H9 (cell line): ENCODE measurements at regions not wholly inside any gene's neighbourhood (a gene's known extent, or its start where the extent isn't known, plus 50 kb on each side); places are given as distances from the start of the nearest gene placed in this dataset.

Experiments
- DNase-seq: peaks from one replicate; pipeline ENCODE4 v3.0.0-alpha.2; 2017
- H2AFZ ChIP-seq: one replicate; pipeline ENCODE4 v1.6.1; 2013; ENCODE audit warnings: mild to moderate bottlenecking, low read length, control low read depth, moderate library complexity
- H2AK5ac ChIP-seq: 2 replicates; pipeline ENCODE4 v1.6.1; 2013; ENCODE audit warnings: low read length, control low read depth, mixed read lengths; ENCODE audit not compliant: insufficient read length
- H2BK120ac ChIP-seq: one replicate; pipeline ENCODE4 v1.6.1; 2013; ENCODE audit warnings: low read depth, mild to moderate bottlenecking, low read length, control low read depth, inconsistent platforms; ENCODE audit not compliant: poor library complexity, severe bottlenecking
- H2BK12ac ChIP-seq: 2 replicates; pipeline ENCODE4 v1.6.1; 2013; ENCODE audit warnings: low read length, control low read depth, mixed read lengths, low read depth; ENCODE audit not compliant: insufficient read length
- H2BK15ac ChIP-seq: 2 replicates; pipeline ENCODE4 v1.6.1; 2013; ENCODE audit warnings: low read depth, low read length, control low read depth
- H2BK20ac ChIP-seq: one replicate; pipeline ENCODE4 v1.6.1; 2013; ENCODE audit warnings: low read depth, mild to moderate bottlenecking, low read length, control low read depth, inconsistent platforms; ENCODE audit not compliant: poor library complexity, severe bottlenecking
- H2BK5ac ChIP-seq: 2 replicates; pipeline ENCODE4 v1.6.1; 2013; ENCODE audit warnings: low read length, control low read depth, mixed read lengths; ENCODE audit not compliant: insufficient read length
- H3K14ac ChIP-seq: 2 replicates; pipeline ENCODE4 v1.6.1; 2013; ENCODE audit warnings: low read length, control low read depth; ENCODE audit not compliant: insufficient read depth
- H3K18ac ChIP-seq: 2 replicates; pipeline ENCODE4 v1.6.1; 2013; ENCODE audit warnings: low read depth, mild to moderate bottlenecking, mixed read lengths, low read length, control low read depth; ENCODE audit not compliant: insufficient read length
- H3K23ac ChIP-seq: 2 replicates; pipeline ENCODE4 v1.6.1; 2013; ENCODE audit warnings: low read length, control low read depth, mixed read lengths, low read depth; ENCODE audit not compliant: insufficient read length
- H3K23me2 ChIP-seq: 2 replicates; pipeline ENCODE4 v1.6.1; 2013; ENCODE audit warnings: low read depth, mild to moderate bottlenecking, mixed read lengths, low read length, control low read depth; ENCODE audit not compliant: insufficient read length, poor library complexity, severe bottlenecking
- H3K27ac ChIP-seq: 2 replicates; pipeline ENCODE4 v1.5.1; 2013; ENCODE audit warnings: low read length, control low read depth, mixed read lengths, low read depth; ENCODE audit not compliant: insufficient read length
- H3K27me3 ChIP-seq: 2 replicates; pipeline ENCODE4 v1.6.1; 2013; ENCODE audit warnings: low read length, control low read depth, inconsistent platforms; ENCODE audit not compliant: insufficient read depth
- H3K4ac ChIP-seq: 2 replicates; pipeline ENCODE4 v1.6.1; 2013; ENCODE audit warnings: low read depth, mild to moderate bottlenecking, control low read depth, inconsistent platforms, low read length, moderate library complexity
- H3K4me1 ChIP-seq: 2 replicates; pipeline ENCODE4 v1.6.1; 2013; ENCODE audit warnings: low read length, control low read depth, inconsistent platforms; ENCODE audit not compliant: insufficient read depth
- H3K4me2 ChIP-seq: 2 replicates; pipeline ENCODE4 v1.6.1; 2013; ENCODE audit warnings: low read length, control low read depth, mixed read lengths; ENCODE audit not compliant: insufficient read length, insufficient read depth
- H3K56ac ChIP-seq: 2 replicates; pipeline ENCODE4 v1.6.1; 2013; ENCODE audit warnings: low read depth, mild to moderate bottlenecking, mixed read lengths, low read length, control low read depth; ENCODE audit not compliant: insufficient read length
- H3K79me1 ChIP-seq: 2 replicates; pipeline ENCODE4 v1.6.1; 2013; ENCODE audit warnings: low read depth, mild to moderate bottlenecking, moderate library complexity, low read length, control low read depth, inconsistent platforms; ENCODE audit not compliant: insufficient read depth, poor library complexity, severe bottlenecking
- H3K79me2 ChIP-seq: 2 replicates; pipeline ENCODE4 v1.6.1; 2013; ENCODE audit warnings: low read length, control low read depth, inconsistent platforms; ENCODE audit not compliant: insufficient read depth
- H3K9ac ChIP-seq: 2 replicates; pipeline ENCODE4 v1.6.1; 2013; ENCODE audit warnings: low read length, control low read depth, mixed read lengths; ENCODE audit not compliant: insufficient read length; ENCODE audit errors: extremely low read depth
- H3K9me3 ChIP-seq: one replicate; pipeline ENCODE4 v1.6.1; 2013; ENCODE audit warnings: low read depth, low read length, inconsistent platforms; ENCODE audit not compliant: control insufficient read depth
- H3T11ph ChIP-seq: one replicate; pipeline ENCODE4 v1.6.1; 2013; ENCODE audit warnings: mild to moderate bottlenecking, low read length, control low read depth, inconsistent platforms
- H4K20me1 ChIP-seq: one replicate; pipeline ENCODE4 v1.6.1; 2013; ENCODE audit not compliant: control insufficient read depth, insufficient read length, insufficient read depth
- H4K5ac ChIP-seq: 2 replicates; pipeline ENCODE4 v1.6.1; 2013; ENCODE audit warnings: low read depth, mild to moderate bottlenecking, mixed read lengths, low read length, control low read depth; ENCODE audit not compliant: insufficient read length
- H4K8ac ChIP-seq: replicated peaks from 2 replicates; pipeline ENCODE4 v1.6.1; 2013; ENCODE audit warnings: low read length, control low read depth, mixed read lengths, low read depth; ENCODE audit not compliant: insufficient read length
- H4K91ac ChIP-seq: 2 replicates; pipeline ENCODE4 v1.6.1; 2013; ENCODE audit warnings: low read depth, mild to moderate bottlenecking, moderate library complexity, mixed read lengths, low read length, control low read depth; ENCODE audit not compliant: insufficient read length
- H3K27ac Mint-ChIP-seq, 3 experiments: 2 replicates in 2 of 3; 3 replicates in 1 of 3; pipeline ENCODE4 v1.8.0; 2020 to 2021; ENCODE audit warnings: mixed read lengths in 3 of 3, mild to moderate bottlenecking in 1 of 3, moderate library complexity in 1 of 3
- H3K27me3 Mint-ChIP-seq: 2 replicates; pipeline ENCODE4 v1.8.0; 2021; ENCODE audit warnings: low read depth, mild to moderate bottlenecking, moderate library complexity, mixed read lengths
- H3K36me3 Mint-ChIP-seq, 3 experiments: 2 replicates in 2 of 3; 3 replicates in 1 of 3; pipeline ENCODE4 v1.8.0; 2020 to 2021; ENCODE audit warnings: low read depth in 3 of 3, mixed read lengths in 3 of 3; ENCODE audit not compliant: insufficient read depth in 1 of 3
- H3K4me1 Mint-ChIP-seq, 2 experiments: 2 replicates each; pipeline ENCODE4 v1.8.0; 2020; ENCODE audit warnings: mixed read lengths in 2 of 2
- H3K4me3 Mint-ChIP-seq, 2 experiments: 2 replicates in 1 of 2; 3 replicates in 1 of 2; pipeline ENCODE4 v1.8.0; 2020 to 2021; ENCODE audit warnings: mild to moderate bottlenecking in 2 of 2, mixed read lengths in 2 of 2, moderate library complexity in 1 of 2
- H3K9me3 Mint-ChIP-seq, 2 experiments: 2 replicates in 1 of 2; 3 replicates in 1 of 2; pipeline ENCODE4 v1.8.0; 2020; ENCODE audit warnings: mild to moderate bottlenecking in 2 of 2, mixed read lengths in 2 of 2, moderate library complexity in 1 of 2
- WGBS: extraction: QIAGEN DNeasy Blood & Tissue Kit; methylation state at CpG from one replicate; pipeline ENCODE4 v1.1.7; 2013; ENCODE audit warnings: missing lambda C conversion rate, low lambda C conversion rate, mixed read lengths; ENCODE audit not compliant: insufficient read length; ENCODE audit errors: extremely low coverage; 5-methylcytosine and 5-hydroxymethylcytosine counted together
- TF ChIP-seq, protein P1 (sequence below): fragments of 200-600 bp; sonication (generic); conservative IDR thresholded peaks from 3 replicates; pipeline ENCODE4 v1.8.0; 2021; ENCODE audit warnings: antibody characterized with exemption, mild to moderate bottlenecking

DNA sequence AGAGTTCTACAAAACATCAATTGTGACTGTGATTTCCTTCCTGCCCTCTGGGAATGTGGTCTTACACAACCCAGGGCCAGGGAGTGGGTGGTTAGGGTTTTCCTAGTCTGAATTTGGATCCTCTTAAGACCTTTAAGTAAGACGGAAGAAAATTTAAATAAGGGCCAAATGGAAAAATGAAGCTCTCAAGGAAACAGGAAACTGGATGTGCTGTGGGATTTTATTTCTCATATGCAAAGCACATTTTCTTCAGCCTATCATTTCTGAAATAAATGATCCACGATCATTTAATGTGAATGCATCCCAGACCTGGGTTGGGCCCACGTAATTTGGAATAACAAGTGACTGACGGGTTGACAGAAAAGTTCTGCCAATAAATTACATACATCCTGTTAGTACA lies 243.6 kb downstream of the CLIC5 start:
- H2BK120ac ChIP-seq, result no peak overlapping the region
- H3T11ph ChIP-seq, result no peak overlapping the region
- no peak overlapping the region for H2BK20ac ChIP-seq
- no peaks in the 10 kb centered on the region for H3K27me3 ChIP-seq
- no CpG with 5 or more reads among the region's 4 CpGs for WGBS
- no peaks in the 10 kb centered on the region for H3K4me1 Mint-ChIP-seq
- no peaks in the 10 kb centered on the region for H3K9me3 Mint-ChIP-seq
- H3K18ac ChIP-seq, result no peak overlapping the region
- peaks cover 1% of the 10 kb centered on the region; the same call in 1 of the 2 replicates for H3K27me3 Mint-ChIP-seq
- no peaks in the 10 kb centered on the region for H3K23me2 ChIP-seq
- H3K14ac ChIP-seq, result no peak overlapping the region
- H2BK5ac ChIP-seq, result no peak overlapping the region
- H3K4me2 ChIP-seq, result no peak overlapping the region
- no peak overlapping the region for H4K91ac ChIP-seq
- H2BK12ac ChIP-seq, result no peak overlapping the region
- no peaks in the 10 kb centered on the region for H3K79me2 ChIP-seq
- H4K5ac ChIP-seq, result no peak overlapping the region
- no peak overlapping the region for H3K56ac ChIP-seq
- no peaks in the 10 kb centered on the region for H3K4me1 ChIP-seq
- no peak overlapping the region for H3K23ac ChIP-seq
- no peak overlapping the region for H3K4ac ChIP-seq
- no peaks in the 10 kb centered on the region for H3K36me3 Mint-ChIP-seq
- no peak overlapping the region for H3K4me3 Mint-ChIP-seq
- no peak overlapping the region for H4K8ac ChIP-seq
- no peak overlapping the region for H3K9ac ChIP-seq
- DNase-seq, result no peak
- no peaks in the 10 kb centered on the region for H3K9me3 ChIP-seq
- no peak overlapping the region for H2BK15ac ChIP-seq
- no peak overlapping the region; a peak in 1 of 7 replicates for H3K27ac Mint-ChIP-seq
- no peaks in the 10 kb centered on the region for H4K20me1 ChIP-seq
- no peak overlapping the region for H2AK5ac ChIP-seq
- H2AFZ ChIP-seq, result no peak overlapping the region
- H3K79me1 ChIP-seq, result no peaks in the 10 kb centered on the region
- TF ChIP-seq, protein P1, sequence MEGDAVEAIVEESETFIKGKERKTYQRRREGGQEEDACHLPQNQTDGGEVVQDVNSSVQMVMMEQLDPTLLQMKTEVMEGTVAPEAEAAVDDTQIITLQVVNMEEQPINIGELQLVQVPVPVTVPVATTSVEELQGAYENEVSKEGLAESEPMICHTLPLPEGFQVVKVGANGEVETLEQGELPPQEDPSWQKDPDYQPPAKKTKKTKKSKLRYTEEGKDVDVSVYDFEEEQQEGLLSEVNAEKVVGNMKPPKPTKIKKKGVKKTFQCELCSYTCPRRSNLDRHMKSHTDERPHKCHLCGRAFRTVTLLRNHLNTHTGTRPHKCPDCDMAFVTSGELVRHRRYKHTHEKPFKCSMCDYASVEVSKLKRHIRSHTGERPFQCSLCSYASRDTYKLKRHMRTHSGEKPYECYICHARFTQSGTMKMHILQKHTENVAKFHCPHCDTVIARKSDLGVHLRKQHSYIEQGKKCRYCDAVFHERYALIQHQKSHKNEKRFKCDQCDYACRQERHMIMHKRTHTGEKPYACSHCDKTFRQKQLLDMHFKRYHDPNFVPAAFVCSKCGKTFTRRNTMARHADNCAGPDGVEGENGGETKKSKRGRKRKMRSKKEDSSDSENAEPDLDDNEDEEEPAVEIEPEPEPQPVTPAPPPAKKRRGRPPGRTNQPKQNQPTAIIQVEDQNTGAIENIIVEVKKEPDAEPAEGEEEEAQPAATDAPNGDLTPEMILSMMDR, result no peak
- no peak overlapping the region for H3K27ac ChIP-seq
